Suprapubic skin (tissue), 4 donors: ENCODE measurements at regions not wholly inside any gene's neighbourhood (a gene's known extent, or its start where the extent isn't known, plus 50 kb on each side); places are given as distances from the start of the nearest gene placed in this dataset.

ENCODE experiments used
- DNase-seq, 2 donors: peaks; one replicate each; pipeline ENCODE4 v3.0.0-alpha.2; 2019; ENCODE audit warnings: low spot score in 2 of 2
- H3K27ac ChIP-seq: fragments of 200-600 bp; sonication (generic); one replicate; pipeline ENCODE4 v1.5.1; 2019
- H3K27me3 ChIP-seq: fragments of 200-600 bp; sonication (generic); one replicate; pipeline ENCODE4 v1.5.1; 2019
- H3K36me3 ChIP-seq: fragments of 200-600 bp; sonication (generic); one replicate; pipeline ENCODE4 v1.5.1; 2019
- H3K4me1 ChIP-seq: fragments of 200-600 bp; sonication (generic); one replicate; pipeline ENCODE4 v1.5.1; 2019
- H3K4me3 ChIP-seq: fragments of 200-600 bp; sonication (generic); one replicate; pipeline ENCODE4 v1.5.1; 2019; ENCODE audit warnings: mild to moderate bottlenecking
- H3K9me3 ChIP-seq: fragments of 200-600 bp; sonication (generic); one replicate; pipeline ENCODE4 v1.5.1; 2019
- CTCF ChIP-seq, 2 donors: fragments of 200-600 bp in 1 of 2; fragments of 450-650 bp in 1 of 2; sonication (generic) in 1 of 2; IDR thresholded peaks; one replicate each; pipeline ENCODE4 v1.5.1; 2016 to 2019; ENCODE audit warnings: antibody characterized with exemption in 2 of 2, mild to moderate bottlenecking in 1 of 2, moderate library complexity in 1 of 2
- EP300 ChIP-seq: sonication (generic); formaldehyde crosslinking; IDR thresholded peaks from one replicate; pipeline ENCODE4 v1.6.1; 2017; ENCODE audit warnings: antibody characterized with exemption
- POLR2A ChIP-seq, 2 donors: fragments of 450-650 bp; IDR thresholded peaks; one replicate each; pipeline ENCODE4 v1.6.1; 2017; ENCODE audit warnings: antibody characterized with exemption in 2 of 2, mild to moderate bottlenecking in 2 of 2, moderate library complexity in 2 of 2
- POLR2AphosphoS5 ChIP-seq, 3 donors: sonication (generic); formaldehyde crosslinking; IDR thresholded peaks; one replicate each; pipeline ENCODE4 v1.6.1; 2017; ENCODE audit warnings: antibody characterized with exemption in 3 of 3
- WGBS: methylation state at CpG from one replicate; pipeline ENCODE4 v1.1.5; 2018; 5-methylcytosine and 5-hydroxymethylcytosine counted together

- Histone ChIP-seq H3K27ac (no peak overlapping the region), H3K36me3 (no peaks in the 10 kb centered on the region), H3K9me3 (no peaks in the 10 kb centered on the region), H3K27me3 (no peaks in the 10 kb centered on the region), H3K4me3 (no peak overlapping the region), H3K4me1 (no peaks in the 10 kb centered on the region)
- TF ChIP-seq EP300 (no peak), POLR2A (IDR thresholded peaks at IDR 0.05) (no peak)
- DNase-seq: no peak
- 45% methylated on average over 3 of the region's 3 CpGs for WGBS
Observed at GRCh38 chr1:218829097-218829496, 344.6 kb upstream of the LYPLAL1 start.

GRCh38 chr1:218835609-218836008 is 338.1 kb upstream of the LYPLAL1 start:
- no peaks in the 10 kb centered on the region for H3K4me1 ChIP-seq
- H3K36me3 ChIP-seq: no peaks in the 10 kb centered on the region
- no peak overlapping the region for H3K4me3 ChIP-seq
- H3K9me3 ChIP-seq: no peaks in the 10 kb centered on the region
- no peaks in the 10 kb centered on the region for H3K27me3 ChIP-seq
- 100% methylated on average over 1 of the region's 1 CpG for WGBS
- H3K27ac ChIP-seq: no peak overlapping the region
- TF ChIP-seq POLR2AphosphoS5 (IDR thresholded peaks at IDR 0.05) (no peak), CTCF (IDR thresholded peaks at IDR 0.05) (no peak), EP300 (no peak), POLR2A (IDR thresholded peaks at IDR 0.05) (no peak)
- DNase-seq: no peak

GRCh38 chr1:218836264-218836663 is 337.4 kb upstream of the LYPLAL1 start:
- Histone ChIP-seq H3K36me3 (no peaks in the 10 kb centered on the region), H3K27ac (no peak overlapping the region), H3K4me1 (no peaks in the 10 kb centered on the region), H3K4me3 (no peak overlapping the region), H3K27me3 (no peaks in the 10 kb centered on the region), H3K9me3 (no peaks in the 10 kb centered on the region)
- no peak for DNase-seq
- TF ChIP-seq EP300 (no peak), POLR2AphosphoS5 (IDR thresholded peaks at IDR 0.05) (no peak), POLR2A (IDR thresholded peaks at IDR 0.05) (no peak), CTCF (IDR thresholded peaks at IDR 0.05) (no peak)
- WGBS: 92% methylated on average over 3 of the region's 3 CpGs

- Histone ChIP-seq H3K27me3 (no peaks in the 10 kb centered on the region), H3K36me3 (no peaks in the 10 kb centered on the region), H3K4me1 (no peaks in the 10 kb centered on the region), H3K27ac (no peak overlapping the region), H3K9me3 (no peaks in the 10 kb centered on the region), H3K4me3 (no peak overlapping the region)
- 77% methylated on average over 2 of the region's 2 CpGs for WGBS
- TF ChIP-seq POLR2AphosphoS5 (IDR thresholded peaks at IDR 0.05): no peak
- TF ChIP-seq POLR2A (IDR thresholded peaks at IDR 0.05): no peak
- no peak for TF ChIP-seq EP300
- no peak for TF ChIP-seq CTCF (IDR thresholded peaks at IDR 0.05)
- DNase-seq: no peak
Observed at GRCh38 chr1:218837051-218837450, 336.6 kb upstream of the LYPLAL1 start.

GRCh38 chr1:218845589-218845988 is 328.1 kb upstream of the LYPLAL1 start:
- no peak overlapping the region for H3K27ac ChIP-seq
- H3K4me1 ChIP-seq: no peaks in the 10 kb centered on the region
- no peaks in the 10 kb centered on the region for H3K27me3 ChIP-seq
- H3K36me3 ChIP-seq: no peaks in the 10 kb centered on the region
- TF ChIP-seq CTCF (IDR thresholded peaks at IDR 0.05) (no peak), POLR2AphosphoS5 (IDR thresholded peaks at IDR 0.05) (no peak), POLR2A (IDR thresholded peaks at IDR 0.05) (no peak), EP300 (no peak)
- no peak for DNase-seq
- no peak overlapping the region for H3K4me3 ChIP-seq
- H3K9me3 ChIP-seq: no peaks in the 10 kb centered on the region
- WGBS: 76% methylated on average over 1 of the region's 1 CpG

GRCh38 chr1:218846181-218846580 is 327.5 kb upstream of the LYPLAL1 start:
- Histone ChIP-seq H3K27me3 (no peaks in the 10 kb centered on the region), H3K27ac (no peak overlapping the region), H3K4me1 (no peaks in the 10 kb centered on the region), H3K4me3 (no peak overlapping the region), H3K36me3 (no peaks in the 10 kb centered on the region), H3K9me3 (no peaks in the 10 kb centered on the region)
- 72% methylated on average over 4 of the region's 4 CpGs for WGBS
- TF ChIP-seq POLR2AphosphoS5 (IDR thresholded peaks at IDR 0.05): no peak
- no peak for TF ChIP-seq CTCF (IDR thresholded peaks at IDR 0.05)
- TF ChIP-seq POLR2A (IDR thresholded peaks at IDR 0.05): no peak
- no peak for TF ChIP-seq EP300
- DNase-seq: no peak
